ENCODE measurements at regions not wholly inside any gene's neighbourhood (a gene's known extent, or its start where the extent isn't known, plus 50 kb on each side); places are given as distances from the start of the nearest gene placed in this dataset.

DNA sequence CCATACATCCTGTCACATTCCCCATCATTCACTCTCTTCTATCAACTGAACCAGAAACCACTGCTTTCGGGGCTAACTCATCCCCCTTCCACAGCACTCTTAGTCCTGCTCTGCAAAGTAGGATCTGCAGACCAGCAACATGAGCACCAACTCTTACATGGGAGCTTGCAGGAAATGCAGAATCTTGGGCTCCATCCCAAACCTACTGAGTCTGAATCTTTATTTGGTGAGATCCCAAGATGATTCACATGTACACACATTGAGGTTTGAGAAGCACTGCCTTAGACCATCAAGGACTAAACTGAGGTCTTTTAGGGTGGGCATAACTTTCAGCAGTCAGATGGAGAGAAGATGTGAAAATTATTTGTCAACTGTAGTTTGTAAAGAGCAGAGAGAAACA, 235.6 kb upstream of the EPHA4 start:
- Histone ChIP-seq H3K9me3 (ENCODE audit: control insufficient read depth in 1 of 2, insufficient read depth in 1 of 2, low read depth in 1 of 2, low read length in 2 of 2) (no peaks in the 10 kb centered on the region), H3K9me2 (ENCODE audit: insufficient read depth) (no peaks in the 10 kb centered on the region), H3K9ac (ENCODE audit: low read length) (no peak overlapping the region), H3K27me3 (ENCODE audit: insufficient read depth, low read length) (peaks cover 8% of the 10 kb centered on the region; the same call in 1 of the 2 replicates), H3K4me3 (replicated peaks in 1 of 2; ENCODE audit: low read depth in 1 of 2, low read length in 2 of 2) (no peak overlapping the region), H3K27ac (ENCODE audit: low read depth, low read length) (no peak overlapping the region), H3K4me1 (ENCODE audit: control insufficient read depth in 1 of 2, insufficient read depth in 2 of 2, low read length in 2 of 2) (peaks cover 0 to 4% of the 10 kb centered on the region in 2 experiments; a peak in 1 of 4 replicates), H3K79me2 (ENCODE audit: insufficient read depth, low read length) (no peaks in the 10 kb centered on the region), H2AFZ (ENCODE audit: low read depth, low read length, poor library complexity, severe bottlenecking) (no peak overlapping the region), H3K36me3 (ENCODE audit: control insufficient read depth in 1 of 2, insufficient read depth in 2 of 2, low read length in 2 of 2) (no peaks in the 10 kb centered on the region), H4K20me1 (ENCODE audit: insufficient read depth) (no peaks in the 10 kb centered on the region), H3K4me2 (ENCODE audit: low read length) (no peak overlapping the region)
- intact Hi-C loops (cut with micrococcal nuclease) = no loop called here
- BruUV-seq (replicated peaks) = no TSS peak
- ATAC-seq (no peak), DNase-seq (ENCODE audit: low read depth, low spot score) (no peak)
- ChIA-PET RAD21 (ENCODE audit: low non-redundant PET in 1 of 2, low total read pairs in 2 of 2, uncharacterized antibody in 2 of 2, unreplicated experiment in 2 of 2) (no interaction called here), CTCF (no interaction called here), POLR2A (no interaction called here)
- TF ChIP-seq, protein P1, sequence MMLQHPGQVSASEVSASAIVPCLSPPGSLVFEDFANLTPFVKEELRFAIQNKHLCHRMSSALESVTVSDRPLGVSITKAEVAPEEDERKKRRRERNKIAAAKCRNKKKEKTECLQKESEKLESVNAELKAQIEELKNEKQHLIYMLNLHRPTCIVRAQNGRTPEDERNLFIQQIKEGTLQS (IDR thresholded peaks at IDR 0.05) = no peak
- TF ChIP-seq SP1 (IDR thresholded peaks at IDR 0.05; ENCODE audit: low read depth) = no peak
- TF ChIP-seq SIN3A (IDR thresholded peaks at IDR 0.05; ENCODE audit: low read depth) = no peak
- no peak for TF ChIP-seq CBX3 (IDR thresholded peaks at IDR 0.05; ENCODE audit: low read depth)
- TF ChIP-seq ZNF274 (IDR thresholded peaks at IDR 0.05; ENCODE audit: low read depth, low read length) = no peak

- BruUV-seq (replicated peaks) = no TSS peak
- no peak overlapping the region for H3K9ac ChIP-seq (ENCODE audit: low read length)
- H3K79me2 ChIP-seq (ENCODE audit: insufficient read depth, low read length) = no peaks in the 10 kb centered on the region
- DNase-seq (ENCODE audit: low read depth, low spot score) (no peak), ATAC-seq (no peak)
- intact Hi-C loops (cut with micrococcal nuclease) = no loop called here
- no peak overlapping the region for H3K27ac ChIP-seq (ENCODE audit: low read depth, low read length)
- CTCF ChIA-PET = no interaction called here
- H3K36me3 ChIP-seq (ENCODE audit: control insufficient read depth in 1 of 2, insufficient read depth in 2 of 2, low read length in 2 of 2) = no peaks in the 10 kb centered on the region
- no peaks in the 10 kb centered on the region for H3K9me3 ChIP-seq (ENCODE audit: control insufficient read depth in 1 of 2, insufficient read depth in 1 of 2, low read depth in 1 of 2, low read length in 2 of 2)
- RAD21 ChIA-PET (ENCODE audit: low non-redundant PET in 1 of 2, low total read pairs in 2 of 2, uncharacterized antibody in 2 of 2, unreplicated experiment in 2 of 2) = no interaction called here
- no peaks in the 10 kb centered on the region for H4K20me1 ChIP-seq (ENCODE audit: insufficient read depth)
- H3K4me3 ChIP-seq (replicated peaks in 1 of 2; ENCODE audit: low read depth in 1 of 2, low read length in 2 of 2) = no peak overlapping the region
- H3K9me2 ChIP-seq (ENCODE audit: insufficient read depth) = no peaks in the 10 kb centered on the region
- POLR2A ChIA-PET = no interaction called here
- TF ChIP-seq JUND (IDR thresholded peaks at IDR 0.05) = no peak
- TF ChIP-seq CEBPB (IDR thresholded peaks at IDR 0.05; ENCODE audit: low read depth) = no peak
- no peak for TF ChIP-seq EZH2phosphoT487 (IDR thresholded peaks at IDR 0.05; ENCODE audit: borderline replicate concordance)
- TF ChIP-seq CBX3 (IDR thresholded peaks at IDR 0.05; ENCODE audit: low read depth) = no peak
- no peak for TF ChIP-seq POLR2AphosphoS5 (IDR thresholded peaks at IDR 0.05; ENCODE audit: low read depth, low read length)
- no peak for TF ChIP-seq SIN3A (IDR thresholded peaks at IDR 0.05; ENCODE audit: low read depth)
- TF ChIP-seq SRF (IDR thresholded peaks at IDR 0.05; ENCODE audit: low read depth) = no peak
- TF ChIP-seq EGR1 (IDR thresholded peaks at IDR 0.05; ENCODE audit: low read depth) = no peak
- TF ChIP-seq POLR2A (IDR thresholded peaks at IDR 0.05; ENCODE audit: borderline replicate concordance, extremely low read depth, insufficient read depth, insufficient read length) = no peak
- TF ChIP-seq, protein P2, sequence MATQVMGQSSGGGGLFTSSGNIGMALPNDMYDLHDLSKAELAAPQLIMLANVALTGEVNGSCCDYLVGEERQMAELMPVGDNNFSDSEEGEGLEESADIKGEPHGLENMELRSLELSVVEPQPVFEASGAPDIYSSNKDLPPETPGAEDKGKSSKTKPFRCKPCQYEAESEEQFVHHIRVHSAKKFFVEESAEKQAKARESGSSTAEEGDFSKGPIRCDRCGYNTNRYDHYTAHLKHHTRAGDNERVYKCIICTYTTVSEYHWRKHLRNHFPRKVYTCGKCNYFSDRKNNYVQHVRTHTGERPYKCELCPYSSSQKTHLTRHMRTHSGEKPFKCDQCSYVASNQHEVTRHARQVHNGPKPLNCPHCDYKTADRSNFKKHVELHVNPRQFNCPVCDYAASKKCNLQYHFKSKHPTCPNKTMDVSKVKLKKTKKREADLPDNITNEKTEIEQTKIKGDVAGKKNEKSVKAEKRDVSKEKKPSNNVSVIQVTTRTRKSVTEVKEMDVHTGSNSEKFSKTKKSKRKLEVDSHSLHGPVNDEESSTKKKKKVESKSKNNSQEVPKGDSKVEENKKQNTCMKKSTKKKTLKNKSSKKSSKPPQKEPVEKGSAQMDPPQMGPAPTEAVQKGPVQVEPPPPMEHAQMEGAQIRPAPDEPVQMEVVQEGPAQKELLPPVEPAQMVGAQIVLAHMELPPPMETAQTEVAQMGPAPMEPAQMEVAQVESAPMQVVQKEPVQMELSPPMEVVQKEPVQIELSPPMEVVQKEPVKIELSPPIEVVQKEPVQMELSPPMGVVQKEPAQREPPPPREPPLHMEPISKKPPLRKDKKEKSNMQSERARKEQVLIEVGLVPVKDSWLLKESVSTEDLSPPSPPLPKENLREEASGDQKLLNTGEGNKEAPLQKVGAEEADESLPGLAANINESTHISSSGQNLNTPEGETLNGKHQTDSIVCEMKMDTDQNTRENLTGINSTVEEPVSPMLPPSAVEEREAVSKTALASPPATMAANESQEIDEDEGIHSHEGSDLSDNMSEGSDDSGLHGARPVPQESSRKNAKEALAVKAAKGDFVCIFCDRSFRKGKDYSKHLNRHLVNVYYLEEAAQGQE (IDR thresholded peaks at IDR 0.05; ENCODE audit: low read depth) = no peak
- TF ChIP-seq SP1 (IDR thresholded peaks at IDR 0.05; ENCODE audit: low read depth) = no peak
- TF ChIP-seq TCF7L2 (IDR thresholded peaks at IDR 0.05; ENCODE audit: borderline replicate concordance, extremely low read depth, insufficient read depth, insufficient read length) = no peak
- no peak for TF ChIP-seq ZFX (IDR thresholded peaks at IDR 0.05)
- no peak overlapping the region for H3K4me2 ChIP-seq (ENCODE audit: low read length)
- 0 out of 2 replicates have a peak, but pooled peaks cover 7% of the 10 kb centered on the region for H3K27me3 ChIP-seq (ENCODE audit: insufficient read depth, low read length)
- no peak overlapping the region for H2AFZ ChIP-seq (ENCODE audit: low read depth, low read length, poor library complexity, severe bottlenecking)
- no peaks in the 10 kb centered on the region for H3K4me1 ChIP-seq (ENCODE audit: control insufficient read depth in 1 of 2, insufficient read depth in 2 of 2, low read length in 2 of 2)
Observed at GRCh38 chr2:221802089-221802488, 230.0 kb upstream of the EPHA4 start.

Data from HCT116 (cell line).